DMS79 (cell line): ENCODE measurements at regions not wholly inside any gene's neighbourhood (a gene's known extent, or its start where the extent isn't known, plus 50 kb on each side); places are given as distances from the start of the nearest gene placed in this dataset.

Source experiments
- DNase-seq: peaks from one replicate; lab custom pipeline; 2025; lab: John Stamatoyannopoulos, UW

- DNase-seq: no peak
These were observed 501.5 kb downstream of the BCL11A start for GRCh38 chr2:60051991-60052390.

DNA sequence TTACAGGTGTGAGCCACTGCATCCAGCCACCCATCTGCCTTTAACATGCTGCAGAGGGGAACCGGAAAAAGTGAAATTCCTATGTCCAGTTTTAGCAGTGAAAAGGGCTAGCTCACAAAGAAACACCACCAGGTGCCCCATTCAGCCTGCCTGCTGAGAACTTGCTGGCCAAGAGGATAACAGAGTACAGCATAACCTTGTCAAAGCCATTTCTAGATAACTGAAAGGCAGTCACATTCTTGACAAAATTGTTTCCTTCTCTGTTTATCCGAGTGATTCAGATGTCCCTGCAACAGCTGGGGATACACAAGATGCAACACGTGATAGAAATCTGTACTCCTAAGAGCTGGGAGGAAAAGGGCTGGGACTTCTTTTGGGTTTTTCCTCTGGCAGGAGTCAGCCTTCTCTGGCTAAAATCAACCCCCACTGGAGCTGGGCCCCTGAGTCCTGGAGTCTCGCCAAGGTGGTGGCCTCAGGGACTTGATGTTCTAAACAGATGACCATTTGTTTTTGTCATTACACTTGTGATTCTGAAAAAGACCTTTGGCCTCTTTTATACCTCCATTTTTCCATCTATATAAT, 505.4 kb downstream of the BCL11A start:
- DNase-seq: no peak

DNA sequence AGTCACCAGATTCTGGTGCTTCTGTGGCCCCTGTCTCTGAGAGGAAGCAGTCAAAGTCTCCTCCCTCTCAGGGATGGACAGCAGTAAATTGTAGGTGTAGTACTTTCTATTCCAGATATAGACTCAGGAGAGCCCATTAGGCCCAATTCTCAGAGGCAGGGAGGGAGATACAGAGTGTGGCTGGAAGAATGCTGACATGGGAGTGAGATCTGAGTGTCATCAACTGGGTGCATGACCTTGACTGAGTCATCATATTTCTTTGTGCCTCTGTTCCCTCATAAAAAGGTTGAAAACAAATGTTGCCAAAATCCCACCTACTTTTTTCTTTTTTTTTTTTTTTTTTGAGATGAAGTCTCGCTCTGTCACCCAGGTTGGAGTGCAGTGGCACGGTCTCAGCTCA, 506.1 kb downstream of the BCL11A start:
- no peak for DNase-seq

GRCh38 chr2:60046529-60046928, 506.9 kb downstream of the BCL11A start:
- no peak for DNase-seq

DNA sequence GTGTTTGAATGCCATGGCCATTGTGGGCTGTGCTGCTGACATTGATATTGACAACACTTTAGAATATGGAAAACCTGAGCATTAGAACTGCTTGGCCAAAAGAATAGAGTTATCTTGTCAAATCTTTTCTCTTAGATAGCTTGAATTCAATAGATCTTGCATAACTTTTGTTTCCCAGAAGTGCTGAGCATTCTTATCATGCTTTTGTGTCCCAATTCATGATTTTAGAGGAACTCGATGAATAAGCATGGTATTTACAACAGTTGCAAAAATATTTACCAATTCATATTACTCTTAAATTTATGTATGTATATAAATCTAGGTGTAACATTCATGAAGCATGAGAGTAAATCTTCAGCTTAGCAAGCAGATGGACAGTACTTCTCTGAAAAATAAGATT, 508.0 kb downstream of the BCL11A start:
- no peak for DNase-seq

DNA sequence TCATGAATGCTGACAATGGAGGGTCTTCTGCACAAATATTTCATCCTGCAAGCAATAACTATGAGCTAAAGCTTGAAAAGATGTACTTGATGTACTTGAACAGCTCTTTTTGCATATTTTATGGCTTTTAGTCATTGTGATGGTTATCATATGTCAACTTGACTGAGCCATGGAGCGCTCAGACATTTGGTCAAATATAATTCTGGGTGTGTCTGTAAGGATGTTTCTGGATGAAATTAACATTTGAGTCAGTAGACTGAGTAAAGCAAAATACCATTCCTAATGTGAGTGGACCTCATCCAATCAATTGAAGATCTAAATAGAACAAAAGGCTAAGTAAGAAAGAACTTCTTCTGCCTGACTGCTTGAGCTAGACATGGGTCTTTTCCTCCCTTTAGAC, 509.0 kb downstream of the BCL11A start:
- no peak for DNase-seq

- DNase-seq: no peak
These were observed 511.4 kb downstream of the BCL11A start for GRCh38 chr2:60042023-60042422.

- DNase-seq: no peak
These were observed 520.1 kb downstream of the BCL11A start for GRCh38 chr2:60033325-60033724.

DNA sequence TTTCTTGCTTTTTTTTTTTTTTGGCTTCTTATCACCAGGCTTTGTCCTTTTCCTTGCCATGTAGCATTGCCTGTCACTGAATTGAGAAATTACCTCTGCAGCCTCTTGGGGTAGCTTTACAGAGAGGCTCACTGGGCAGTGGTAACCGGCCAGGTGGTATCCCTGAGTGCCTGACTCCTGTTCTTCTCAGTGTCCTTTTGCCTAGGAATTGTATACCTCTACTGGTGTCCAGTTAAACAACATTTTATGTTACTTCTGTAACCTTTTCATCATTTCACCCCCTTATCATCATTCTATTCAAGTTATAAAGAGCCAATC, 523.9 kb downstream of the BCL11A start:
- DNase-seq: no peak

DNA sequence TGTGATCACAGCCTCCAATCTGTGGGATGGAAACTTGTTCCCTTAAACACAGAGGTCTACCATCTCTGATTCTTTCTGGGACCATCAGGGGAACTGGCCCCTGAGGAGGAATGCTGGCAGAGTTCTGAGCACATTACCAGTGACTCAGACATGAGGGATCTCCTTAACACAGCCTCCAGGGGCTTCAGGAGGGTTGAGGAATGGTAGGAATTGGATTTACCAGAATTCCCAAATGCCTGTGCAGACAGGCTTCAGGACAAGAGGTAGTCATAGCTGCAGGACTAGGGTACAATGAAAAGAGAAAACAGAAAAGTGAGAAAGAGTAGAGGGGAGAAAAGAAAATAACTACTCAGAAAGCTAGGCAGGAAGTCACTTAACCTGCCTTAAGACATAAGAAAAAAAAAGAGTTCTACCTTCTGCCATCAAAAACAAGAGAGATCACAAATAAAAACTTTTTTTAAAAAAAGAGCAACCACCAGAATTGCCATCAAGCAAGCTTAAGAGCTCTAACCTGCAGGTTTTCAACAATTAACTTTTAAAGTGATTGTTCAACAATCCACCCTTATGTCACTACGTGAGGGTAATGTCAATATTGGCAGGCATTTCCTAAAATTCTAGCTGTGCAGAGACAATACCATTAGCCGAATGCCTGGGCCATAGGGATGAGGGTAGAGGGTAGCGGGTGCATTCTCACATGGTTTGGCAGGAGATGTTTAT, 524.4 kb downstream of the BCL11A start:
- peak; percentile 49 for DNase-seq

GRCh38 chr2:60025496-60025895, 528.0 kb downstream of the BCL11A start:
- no peak for DNase-seq

GRCh38 chr2:60023256-60023985, 530.0 kb downstream of the BCL11A start:
- DNase-seq: no peak

DNA sequence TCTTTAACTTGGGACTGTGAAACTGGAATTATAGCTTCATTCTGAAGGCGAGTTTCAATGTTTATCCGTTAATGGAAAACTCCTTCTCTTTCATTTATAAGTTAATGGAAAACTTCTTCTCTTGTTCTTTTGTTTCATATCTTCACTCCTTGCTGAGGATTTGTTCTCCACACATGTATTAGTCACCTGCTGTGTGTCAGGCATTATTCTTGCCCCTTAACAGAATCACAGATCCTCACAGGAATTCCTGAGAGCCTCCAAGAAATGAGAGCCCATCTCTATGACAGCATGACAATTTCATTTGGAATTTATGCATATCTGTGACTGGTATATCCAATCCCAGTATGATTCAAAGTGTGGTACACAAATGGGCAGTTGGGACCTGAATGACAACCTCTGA, 545.8 kb downstream of the BCL11A start:
- no peak for DNase-seq

GRCh38 chr2:60003076-60003475, 550.4 kb downstream of the BCL11A start:
- DNase-seq: no peak

GRCh38 chr2:60002183-60002867, 551.1 kb downstream of the BCL11A start:
- no peak for DNase-seq

DNA sequence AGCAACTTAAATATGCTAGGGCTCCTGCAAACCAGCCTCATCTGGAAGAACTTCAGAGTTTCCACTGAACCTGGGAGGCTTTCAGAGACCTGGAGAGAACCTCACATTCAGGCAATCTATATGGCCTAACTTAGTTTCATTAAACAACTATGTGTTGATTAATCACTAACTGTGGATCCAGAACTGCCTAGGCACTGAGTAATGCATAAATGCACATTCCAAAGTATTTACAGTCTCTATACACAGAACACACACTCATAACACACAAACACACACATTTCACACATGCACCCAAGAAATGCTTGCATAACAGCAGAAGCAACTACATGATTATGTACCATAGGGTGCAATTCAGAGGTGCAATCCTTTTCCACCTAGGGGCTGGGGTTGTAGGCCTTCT, 552.8 kb downstream of the BCL11A start:
- DNase-seq: no peak

DNA sequence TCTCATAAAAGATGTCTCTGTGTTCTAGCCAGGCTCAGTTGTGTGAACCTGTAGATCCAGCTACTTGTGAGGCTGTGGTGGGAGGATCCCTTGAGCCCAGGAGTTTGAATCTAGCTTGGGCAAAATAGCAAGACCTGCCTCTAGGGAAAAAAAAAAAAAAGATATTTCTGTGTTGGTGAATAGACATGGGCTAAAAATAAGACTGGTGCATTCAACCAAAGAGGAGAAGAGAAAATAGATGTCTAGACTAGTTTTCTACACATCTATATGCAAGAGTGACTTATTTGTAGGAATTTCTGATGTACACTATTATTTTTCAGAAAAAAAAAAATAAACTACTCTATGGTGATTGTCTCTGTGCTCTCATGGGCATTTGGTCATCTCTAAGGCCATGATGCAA, 555.1 kb downstream of the BCL11A start:
- no peak for DNase-seq

- DNase-seq: no peak
These were observed 556.1 kb downstream of the BCL11A start for GRCh38 chr2:59997371-59997770.

DNA sequence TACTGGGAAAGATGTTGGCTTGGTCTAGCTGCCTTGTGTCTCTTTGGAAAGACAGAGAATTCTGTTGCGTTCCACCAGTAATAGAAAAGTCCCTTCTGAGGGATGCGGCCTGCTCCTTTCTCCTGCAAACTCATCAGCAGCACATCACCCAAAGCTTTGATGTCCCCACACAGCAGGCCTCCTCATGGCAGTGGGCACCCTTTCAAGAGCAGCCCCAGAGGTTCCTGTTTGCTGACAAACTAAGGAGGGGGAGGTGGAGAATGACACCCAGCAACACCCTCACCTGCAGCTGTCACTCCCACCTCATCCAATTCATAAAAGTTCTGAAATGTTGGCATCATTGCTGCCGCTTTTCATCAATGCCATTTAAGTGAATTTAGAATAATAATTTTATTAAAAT, 556.6 kb downstream of the BCL11A start:
- no peak for DNase-seq

GRCh38 chr2:59993726-59994125, 559.7 kb downstream of the BCL11A start:
- DNase-seq: no peak

- no peak for DNase-seq
These were observed 565.1 kb downstream of the BCL11A start for GRCh38 chr2:59988341-59988740.

- no peak for DNase-seq
These were observed 566.9 kb downstream of the BCL11A start for GRCh38 chr2:59986511-59986910.

GRCh38 chr2:59985923-59986322, 567.5 kb downstream of the BCL11A start:
- no peak for DNase-seq
